Peyer's patch (tissue), 4 donors: ENCODE measurements at regions not wholly inside any gene's neighbourhood (a gene's known extent, or its start where the extent isn't known, plus 50 kb on each side); places are given as distances from the start of the nearest gene placed in this dataset.

Experiments
- CTCF ChIP-seq, 6 experiments: fragments of 450-650 bp in 4 of 6; fragments of 200-600 bp in 2 of 6; sonication (generic) in 1 of 6; IDR thresholded peaks; one replicate each; pipeline ENCODE4 v1.5.1; 2017 to 2019; ENCODE audit warnings: antibody characterized with exemption in 6 of 6, mild to moderate bottlenecking in 3 of 6, moderate library complexity in 1 of 6
- POLR2A ChIP-seq, 2 donors: fragments of 450-650 bp; IDR thresholded peaks; one replicate each; pipeline ENCODE4 v1.5.1; 2017; ENCODE audit warnings: antibody characterized with exemption in 2 of 2, mild to moderate bottlenecking in 2 of 2, moderate library complexity in 2 of 2

DNA sequence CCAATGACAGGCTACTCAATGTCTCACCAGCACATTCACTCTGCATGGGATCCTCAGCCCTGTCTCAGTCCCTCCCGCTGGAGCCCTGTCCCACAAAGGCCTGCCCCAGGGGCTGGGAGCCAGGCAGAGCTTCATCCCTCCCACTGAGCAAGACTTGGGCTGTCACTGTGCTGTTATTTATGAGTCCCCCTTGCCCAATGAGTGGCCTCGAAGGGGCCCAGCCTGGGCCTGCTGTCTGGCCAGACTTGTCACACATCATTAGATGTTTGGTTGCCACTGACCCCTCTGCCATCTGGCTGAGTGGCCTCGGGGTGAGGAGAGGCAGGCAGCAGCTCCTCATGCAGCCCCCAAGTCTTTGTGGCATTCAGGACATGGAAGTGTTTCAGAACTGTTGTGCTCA, 330.6 kb upstream of the SKOR2 start:
- TF ChIP-seq CTCF (IDR thresholded peaks at IDR 0.05) = no peak
- TF ChIP-seq POLR2A (IDR thresholded peaks at IDR 0.05) = no peak
